ENCODE measurements at regions not wholly inside any gene's neighbourhood (a gene's known extent, or its start where the extent isn't known, plus 50 kb on each side); places are given as distances from the start of the nearest gene placed in this dataset.

DNA sequence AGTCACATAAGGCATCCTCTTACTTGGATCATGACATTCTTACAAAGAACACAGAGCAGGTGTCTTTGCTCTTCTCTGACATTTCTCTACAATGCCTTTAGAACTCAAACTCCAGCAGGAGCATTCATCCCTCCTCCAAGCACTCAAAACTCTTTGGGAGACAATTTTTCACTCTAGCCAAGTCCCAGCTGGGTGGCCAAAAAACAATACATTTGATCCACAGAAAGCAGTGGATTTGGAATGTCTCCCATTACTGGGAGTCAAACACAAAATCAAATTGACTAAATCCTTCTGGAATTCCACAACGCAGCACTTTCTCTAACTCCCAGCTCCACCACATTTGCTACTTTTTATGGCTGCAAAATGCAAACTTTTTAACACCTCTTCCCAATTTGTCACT lies 108.6 kb upstream of the VGLL2 start:
- no peaks in the 10 kb centered on the region for H3K79me1 ChIP-seq (ENCODE audit: insufficient read depth, low read depth, low read length, poor library complexity, severe bottlenecking)
- H3K4me1 ChIP-seq (ENCODE audit: insufficient read depth, low read length), result no peaks in the 10 kb centered on the region
- H4K91ac ChIP-seq (ENCODE audit: insufficient read length, low read depth, low read length), result no peak overlapping the region
- no peak overlapping the region for H3K14ac ChIP-seq (ENCODE audit: insufficient read depth, low read length)
- H3K23ac ChIP-seq (ENCODE audit: insufficient read length, low read depth, low read length), result no peak overlapping the region
- no peak overlapping the region for H4K5ac ChIP-seq (ENCODE audit: insufficient read length, low read depth, low read length)
- Mint-ChIP-seq H3K27me3 (ENCODE audit: low read depth) (no peaks in the 10 kb centered on the region), H3K9me3 (peaks cover 0 to 3% of the 10 kb centered on the region in 2 experiments; a peak in 4 of 5 replicates), H3K4me1 (no peaks in the 10 kb centered on the region), H3K27ac (no peak overlapping the region), H3K36me3 (ENCODE audit: insufficient read depth in 1 of 3, low read depth in 3 of 3) (peaks cover 0 to 3% (median 3%) of the 10 kb centered on the region in 3 experiments; a peak in 4 of 7 replicates), H3K4me3 (no peak overlapping the region)
- no peak overlapping the region for H4K8ac ChIP-seq (replicated peaks; ENCODE audit: insufficient read length, low read depth, low read length)
- no peak overlapping the region for H2AK5ac ChIP-seq (ENCODE audit: insufficient read length, low read length)
- no peak overlapping the region for H3K9ac ChIP-seq (ENCODE audit: extremely low read depth, insufficient read length, low read length)
- H3K27ac ChIP-seq (ENCODE audit: insufficient read length, low read depth, low read length), result no peak overlapping the region
- no peaks in the 10 kb centered on the region for H3K23me2 ChIP-seq (ENCODE audit: insufficient read length, low read depth, low read length, poor library complexity, severe bottlenecking)
- H2BK120ac ChIP-seq (ENCODE audit: low read depth, low read length, poor library complexity, severe bottlenecking), result no peak overlapping the region
- no CpG with 5 or more reads among the region's 1 CpG for WGBS (ENCODE audit: extremely low coverage, insufficient read length, low lambda C conversion rate)
- no peak overlapping the region for H2BK15ac ChIP-seq (ENCODE audit: low read depth, low read length)
- no peak for DNase-seq
- no peaks in the 10 kb centered on the region for H3K9me3 ChIP-seq (ENCODE audit: control insufficient read depth, low read depth, low read length)
- no peak overlapping the region for H2BK5ac ChIP-seq (ENCODE audit: insufficient read length, low read length)
- no peaks in the 10 kb centered on the region for H3K27me3 ChIP-seq (ENCODE audit: insufficient read depth, low read length)
- no peak overlapping the region for H3T11ph ChIP-seq (ENCODE audit: low read length)
- H2BK20ac ChIP-seq (ENCODE audit: low read depth, low read length, poor library complexity, severe bottlenecking), result no peak overlapping the region
- no peak overlapping the region for H3K4ac ChIP-seq (ENCODE audit: low read depth, low read length)
- H2BK12ac ChIP-seq (ENCODE audit: insufficient read length, low read depth, low read length), result no peak overlapping the region
- TF ChIP-seq CTCF (conservative IDR thresholded peaks at IDR 0.05), result no peak
- H4K20me1 ChIP-seq (ENCODE audit: control insufficient read depth, insufficient read depth, insufficient read length), result no peaks in the 10 kb centered on the region
- no peaks in the 10 kb centered on the region for H3K79me2 ChIP-seq (ENCODE audit: insufficient read depth, low read length)
- no peak overlapping the region for H3K4me2 ChIP-seq (ENCODE audit: insufficient read depth, insufficient read length, low read length)
- H2AFZ ChIP-seq (ENCODE audit: low read length), result no peak overlapping the region
- H3K18ac ChIP-seq (ENCODE audit: insufficient read length, low read depth, low read length), result no peak overlapping the region
- H3K56ac ChIP-seq (ENCODE audit: insufficient read length, low read depth, low read length), result no peak overlapping the region
